GM21381 (cell line): ENCODE measurements at regions not wholly inside any gene's neighbourhood (a gene's known extent, or its start where the extent isn't known, plus 50 kb on each side); places are given as distances from the start of the nearest gene placed in this dataset.

Source experiments
- ATAC-seq: cut with Tn5 transposase; IDR thresholded peaks from one replicate; pipeline ENCODE4 v1.9.1; 2021; ENCODE audit warnings: mild to moderate bottlenecking, moderate library complexity; ENCODE audit not compliant: unreplicated experiment

DNA sequence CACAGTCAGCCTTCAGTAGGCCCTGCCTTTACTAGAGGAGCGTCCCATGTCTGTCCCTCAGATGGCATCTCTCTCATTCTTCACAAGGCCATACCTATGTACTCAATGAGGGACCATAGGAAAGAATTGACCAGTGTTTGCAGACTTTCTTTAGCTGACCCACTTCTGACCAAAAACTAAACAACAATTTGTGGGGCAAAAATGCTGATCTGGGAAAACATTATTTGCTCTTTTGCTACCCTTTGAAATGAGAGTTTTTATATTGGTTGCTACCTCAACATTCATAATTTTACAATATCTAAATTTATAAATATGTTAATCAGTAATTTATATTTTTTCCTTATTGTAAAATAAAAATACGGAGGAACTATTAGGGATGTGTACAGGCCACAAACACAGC, 539.4 kb upstream of the GJE1 start:
- no peak for ATAC-seq

DNA sequence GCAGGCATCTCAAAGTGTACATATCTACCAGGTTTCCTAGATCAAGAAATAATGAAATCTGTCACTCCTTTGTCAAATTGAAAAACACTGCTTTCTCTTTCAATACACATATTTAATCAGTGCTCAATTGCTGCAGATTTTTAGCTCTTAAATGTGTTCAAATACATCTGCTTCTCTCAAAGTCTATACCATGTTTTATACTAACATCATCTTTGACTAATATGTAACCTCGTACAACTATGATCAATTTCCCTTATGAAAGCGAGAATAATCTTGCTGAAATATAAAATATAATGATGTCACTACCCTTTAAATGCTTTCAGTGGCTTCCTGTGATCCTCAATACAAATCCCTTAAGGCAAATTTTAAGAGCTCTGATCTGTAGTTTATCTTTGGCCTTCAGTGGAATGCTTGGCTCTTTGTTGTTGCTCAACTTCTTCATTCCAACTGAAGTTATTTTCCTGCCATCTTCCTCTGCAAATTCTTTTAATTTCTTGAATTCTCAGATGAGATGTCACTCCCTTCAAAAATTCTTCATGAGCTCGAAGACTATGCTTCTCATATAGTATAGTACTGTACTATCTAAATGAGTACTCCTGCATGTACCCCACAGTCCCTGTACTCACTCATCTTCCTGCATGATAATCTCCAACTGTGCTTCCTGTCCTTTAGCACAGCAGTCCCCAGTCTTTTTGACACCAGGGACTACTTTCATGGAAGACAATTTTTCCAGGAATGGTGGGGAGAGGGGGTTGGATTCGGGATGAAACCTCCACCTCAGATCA, 545.1 kb upstream of the GJE1 start:
- no peak for ATAC-seq

DNA sequence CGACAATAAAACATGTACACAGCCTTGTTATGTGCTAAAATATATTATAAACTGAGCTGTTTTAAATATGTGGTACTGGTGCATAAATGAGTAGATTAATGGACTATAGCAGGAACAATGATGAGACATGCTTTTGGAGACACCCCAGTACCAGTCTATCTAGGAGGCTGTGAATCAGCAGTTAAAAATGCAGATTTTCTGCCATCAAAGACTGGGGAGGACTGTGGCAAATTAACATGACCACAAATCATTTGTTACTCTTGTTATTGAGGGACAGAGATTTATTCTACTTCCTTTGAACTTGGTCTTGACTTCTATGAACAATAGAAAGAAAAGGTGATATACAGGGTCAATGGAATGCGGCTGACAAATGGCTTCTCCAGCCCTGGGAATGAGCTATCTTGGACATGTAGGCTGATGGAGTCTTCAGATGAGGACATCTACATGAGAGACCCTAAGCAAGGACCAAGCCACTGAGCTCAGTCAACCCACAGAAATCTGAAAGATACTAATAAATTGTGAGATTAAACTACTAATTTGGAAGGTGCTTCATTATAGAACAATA, 551.7 kb upstream of the GJE1 start:
- no peak for ATAC-seq

DNA sequence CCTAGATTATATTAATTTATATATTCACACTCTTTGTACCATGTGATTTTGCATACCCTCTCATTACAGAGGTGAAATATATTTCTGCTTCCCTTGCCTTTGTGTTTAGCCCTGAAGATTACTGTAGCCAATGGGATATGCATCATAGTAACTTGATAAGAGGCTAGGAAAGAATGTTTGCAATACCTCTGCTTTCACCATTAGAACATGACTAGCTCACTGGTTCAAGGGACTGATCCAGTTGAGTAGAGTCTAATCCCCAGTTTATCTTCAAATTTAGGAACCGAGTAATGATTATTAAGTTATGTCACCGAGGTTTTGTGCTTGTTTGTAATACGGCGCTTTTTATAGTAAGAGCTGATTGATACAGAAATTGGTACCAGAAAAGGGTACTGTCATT, 552.6 kb upstream of the GJE1 start:
- ATAC-seq = no peak

DNA sequence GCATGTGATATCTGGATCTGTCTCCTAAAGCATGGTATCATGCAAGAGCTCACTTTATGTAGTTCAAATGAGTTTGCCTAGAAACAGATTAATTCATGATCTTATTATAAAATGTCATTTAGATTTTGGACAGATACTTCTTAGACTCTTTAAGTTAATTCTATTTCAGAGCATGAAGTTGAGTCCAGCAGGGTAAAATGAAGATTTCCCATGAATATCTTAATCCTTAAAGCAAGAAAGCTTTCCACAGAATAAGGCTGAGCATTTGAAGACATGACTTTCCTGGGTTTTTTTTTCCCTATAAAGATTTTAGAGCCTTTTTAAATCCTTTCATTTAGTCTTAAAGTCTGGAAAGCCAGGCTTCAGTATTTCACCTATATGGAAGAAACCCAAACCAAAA, 556.0 kb upstream of the GJE1 start:
- no peak for ATAC-seq

DNA sequence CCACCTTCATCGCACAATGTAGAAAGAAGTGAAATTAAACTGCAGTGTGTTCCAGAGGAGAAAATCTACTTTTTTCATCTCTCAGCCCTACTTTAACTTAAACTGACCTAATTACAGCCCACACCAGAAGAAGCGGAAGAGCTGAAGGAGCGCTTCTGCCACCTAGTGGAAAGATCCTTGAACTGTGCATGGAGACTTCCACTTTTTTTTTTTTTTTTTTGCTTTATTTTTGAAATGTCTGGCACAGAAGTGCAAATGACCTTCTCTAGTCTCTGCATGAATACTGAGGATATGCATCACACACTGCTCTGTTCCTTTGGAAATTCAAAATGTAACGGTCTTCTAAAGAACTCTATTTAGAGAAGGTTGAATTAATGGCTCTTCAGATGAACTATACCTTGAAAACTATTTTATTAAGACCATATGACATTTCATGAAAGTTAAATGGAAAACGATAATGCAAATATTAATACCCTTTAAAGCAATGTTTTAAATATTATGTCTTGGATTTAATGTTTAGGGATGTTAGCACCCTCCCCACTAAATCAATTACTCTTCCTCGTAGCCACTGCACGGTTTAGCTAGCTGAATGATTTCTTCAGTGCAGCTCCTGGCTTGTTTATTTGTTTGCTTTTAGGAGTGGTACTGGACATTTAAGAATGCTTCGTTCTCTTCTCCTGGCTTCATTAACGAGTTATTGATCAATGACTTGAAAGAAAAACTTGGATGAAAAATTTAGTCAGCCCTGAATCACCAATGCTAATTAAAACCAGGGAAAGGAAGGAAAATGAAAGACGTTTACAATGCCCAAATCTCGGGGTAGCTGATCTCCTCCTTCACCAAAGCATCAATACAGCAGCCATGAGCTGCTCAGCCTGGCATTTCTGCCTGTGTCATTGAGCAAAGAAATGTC, 569.6 kb upstream of the GJE1 start:
- peak; percentile 84 for ATAC-seq

DNA sequence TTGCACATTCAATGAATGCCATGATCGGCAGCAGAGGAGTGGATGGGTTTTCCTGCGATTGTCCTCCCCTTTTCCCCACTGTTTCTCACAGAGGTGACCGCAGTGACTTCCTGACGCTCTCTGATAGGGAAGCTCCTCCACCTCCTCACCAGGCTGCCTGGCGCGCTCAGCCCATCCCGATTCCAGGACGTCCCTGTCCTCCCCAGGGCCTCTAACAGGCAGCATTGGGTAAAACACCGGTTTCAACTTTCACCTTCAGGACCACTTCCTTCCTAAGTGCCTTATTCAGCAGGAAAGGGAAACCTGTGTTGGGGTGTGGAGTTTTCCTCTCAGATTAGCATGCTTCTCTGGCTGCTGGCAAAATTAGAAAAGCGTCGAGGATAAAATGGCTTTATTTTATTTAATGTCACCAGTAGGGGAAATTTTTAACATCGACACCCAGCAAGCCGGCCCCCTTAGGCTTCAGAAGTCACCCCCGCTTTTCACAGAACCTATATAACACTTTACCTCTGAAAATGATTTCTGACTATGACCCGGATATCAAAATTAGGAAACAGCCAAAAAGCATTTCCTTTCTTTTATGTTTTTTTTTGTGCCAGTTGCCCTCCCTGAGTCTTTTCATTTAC, 570.4 kb upstream of the GJE1 start:
- peak; percentile 26 for ATAC-seq

DNA sequence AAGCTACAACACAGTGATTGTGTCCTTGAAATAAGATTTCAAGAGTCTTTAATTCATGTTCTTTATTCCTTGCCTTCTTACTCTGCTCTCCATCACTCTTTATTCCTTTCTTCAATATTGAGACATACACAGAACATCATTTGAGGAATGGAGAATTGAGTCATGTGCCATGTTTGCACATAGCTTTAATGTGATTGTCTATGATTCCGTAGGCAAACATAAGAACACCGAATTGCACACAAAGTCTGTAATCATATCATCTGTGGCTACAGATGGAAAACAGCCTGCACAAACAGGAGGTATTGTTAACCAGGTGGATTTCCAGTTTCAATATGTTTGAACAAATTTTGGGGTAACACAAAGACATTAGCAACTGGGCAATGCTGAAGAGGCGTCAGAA, 571.6 kb upstream of the GJE1 start:
- ATAC-seq = no peak

DNA sequence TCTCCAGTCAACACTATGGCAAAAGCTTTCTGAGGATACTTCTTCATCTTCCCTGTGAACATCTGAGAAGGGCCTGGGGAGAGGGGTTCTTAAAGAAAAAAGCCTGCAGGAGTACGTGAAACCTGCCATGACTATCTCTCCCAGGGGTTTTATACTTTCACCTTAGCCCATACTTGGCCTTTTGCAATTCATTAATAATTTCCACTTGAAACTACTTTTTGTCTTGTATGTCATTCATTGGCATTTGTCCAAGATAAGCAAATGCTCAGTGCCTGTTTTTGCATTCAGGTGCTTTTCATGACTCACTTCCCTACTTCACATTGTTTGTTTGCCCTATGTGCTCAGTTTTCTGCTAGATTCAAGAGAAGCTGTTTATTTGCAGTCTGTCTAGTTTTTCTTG, 580.3 kb upstream of the GJE1 start:
- peak; percentile 75 for ATAC-seq

DNA sequence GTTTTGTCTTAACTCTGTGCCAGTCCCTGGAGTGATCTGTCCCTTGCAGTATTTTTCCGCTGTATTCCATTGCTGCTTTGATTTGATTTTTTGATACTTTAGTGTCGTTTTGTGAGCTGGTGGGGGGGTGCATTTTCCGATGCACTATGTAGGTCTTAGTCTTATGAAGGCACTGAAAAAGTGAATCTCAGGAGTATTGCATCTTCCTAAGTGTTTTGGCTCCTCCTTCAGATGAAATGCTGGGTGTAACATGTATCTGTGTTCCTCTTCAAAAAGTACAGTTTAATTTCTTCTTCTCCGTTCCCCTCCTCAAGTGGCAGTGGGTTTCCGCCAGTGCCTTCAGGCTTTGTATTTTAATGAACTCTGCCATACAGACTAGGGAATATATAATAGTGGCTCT, 580.7 kb upstream of the GJE1 start:
- ATAC-seq = no peak

DNA sequence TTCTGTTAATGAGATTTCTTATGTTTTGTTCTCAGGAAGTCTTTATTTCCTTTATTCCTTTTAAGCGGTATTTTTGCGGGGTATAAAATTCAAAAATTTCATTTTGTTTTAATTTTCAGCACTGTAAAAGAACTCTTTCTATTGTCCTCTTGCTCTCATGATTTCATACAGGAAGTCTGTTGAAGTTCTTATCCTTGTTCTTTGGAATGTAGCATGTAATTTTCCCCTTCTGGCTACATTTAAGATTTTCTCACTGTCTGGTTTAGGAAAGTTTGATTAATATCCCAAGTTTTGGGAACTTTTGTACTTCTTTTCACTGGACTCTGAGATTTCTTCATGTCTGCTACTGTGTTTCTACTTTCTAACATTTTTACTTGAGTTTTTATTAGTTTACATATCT, 581.4 kb upstream of the GJE1 start:
- no peak for ATAC-seq

DNA sequence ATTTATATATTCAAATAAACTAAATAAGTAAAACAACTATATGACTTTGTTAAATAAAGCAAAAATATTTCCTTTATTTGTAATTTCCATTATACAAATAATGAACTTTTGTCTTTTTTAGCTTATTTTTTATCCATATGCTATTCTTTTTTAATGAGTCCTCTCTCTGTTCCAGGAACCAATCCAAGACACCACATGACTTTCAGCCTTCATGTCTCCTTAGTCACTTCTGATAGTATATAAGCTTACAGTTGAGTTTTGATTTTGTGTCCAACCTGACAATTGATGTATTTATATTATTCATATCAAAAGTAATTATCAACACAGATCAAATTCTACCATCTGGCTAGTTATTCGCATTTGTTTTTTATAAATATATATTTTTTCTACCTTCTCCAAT, 582.3 kb upstream of the GJE1 start:
- ATAC-seq = no peak

DNA sequence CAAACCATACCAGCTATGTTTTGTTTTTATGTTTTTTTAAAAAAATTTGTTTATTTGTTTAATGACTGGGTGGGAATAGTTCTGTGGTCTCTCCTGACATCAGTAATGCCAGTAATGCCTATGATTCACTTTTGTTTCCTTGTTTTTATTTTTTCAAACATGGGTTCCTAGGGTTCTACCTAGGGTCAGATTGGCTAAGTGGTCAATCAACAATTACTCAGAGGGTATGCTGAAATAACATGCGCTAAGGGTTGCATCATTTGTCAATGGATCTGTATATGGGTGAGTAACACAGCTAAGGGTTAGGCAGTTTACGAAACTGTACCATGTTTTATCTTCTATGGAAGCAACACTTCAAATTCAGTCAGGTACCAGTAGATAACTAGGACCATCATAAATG, 583.8 kb upstream of the GJE1 start:
- no peak for ATAC-seq

DNA sequence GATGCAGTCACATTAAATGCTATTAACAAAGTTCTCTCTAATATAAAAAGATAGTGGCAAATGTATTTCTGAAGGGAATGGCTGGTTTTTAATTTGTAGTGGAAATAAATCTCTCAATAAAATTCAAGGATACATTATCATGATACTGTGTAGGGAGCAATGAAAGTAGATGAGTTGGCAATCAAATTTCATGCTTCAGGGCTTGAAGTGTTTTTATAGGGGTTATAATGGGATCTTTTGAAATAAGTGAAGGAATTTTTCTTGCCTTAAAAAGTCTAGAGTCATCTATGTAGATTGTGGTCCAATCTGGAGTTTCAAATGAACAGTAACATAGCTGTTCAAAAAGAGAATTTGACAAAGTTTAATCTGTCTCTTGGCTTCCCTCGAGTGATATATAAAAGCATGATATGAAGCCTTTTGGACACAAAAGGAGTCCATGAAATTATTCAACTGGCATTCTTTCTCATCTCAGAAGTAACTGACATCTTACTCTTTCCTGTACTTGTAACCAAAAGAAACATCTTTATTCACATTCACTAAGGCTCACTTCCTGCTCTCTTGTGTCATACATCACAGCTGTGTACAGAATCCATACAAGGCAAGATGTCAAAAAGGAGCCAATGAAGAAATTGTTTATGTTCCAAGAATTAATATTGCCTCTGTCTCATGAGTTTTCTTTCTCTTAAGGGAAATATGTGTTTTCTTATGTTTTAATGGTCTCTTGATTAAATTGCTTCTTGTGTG, 591.0 kb upstream of the GJE1 start:
- ATAC-seq = peak; percentile 58

DNA sequence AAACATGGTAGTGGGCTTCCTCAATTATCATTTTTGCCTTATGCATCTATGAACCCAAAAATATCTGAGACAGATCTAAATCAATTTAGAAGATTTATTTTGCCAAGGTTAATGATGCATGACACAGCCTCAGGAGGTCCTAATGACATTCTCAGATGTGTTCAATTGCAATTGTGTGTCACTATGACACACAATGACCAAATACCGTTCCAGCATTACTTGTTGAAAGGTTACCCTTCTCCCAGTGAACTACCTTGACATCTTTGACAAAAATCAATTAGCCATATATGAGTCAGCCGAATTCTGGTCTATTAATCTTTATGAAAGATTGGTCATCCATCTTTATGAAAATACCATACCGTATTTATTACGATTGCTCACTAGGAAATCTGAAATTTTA, 592.5 kb upstream of the GJE1 start:
- no peak for ATAC-seq

DNA sequence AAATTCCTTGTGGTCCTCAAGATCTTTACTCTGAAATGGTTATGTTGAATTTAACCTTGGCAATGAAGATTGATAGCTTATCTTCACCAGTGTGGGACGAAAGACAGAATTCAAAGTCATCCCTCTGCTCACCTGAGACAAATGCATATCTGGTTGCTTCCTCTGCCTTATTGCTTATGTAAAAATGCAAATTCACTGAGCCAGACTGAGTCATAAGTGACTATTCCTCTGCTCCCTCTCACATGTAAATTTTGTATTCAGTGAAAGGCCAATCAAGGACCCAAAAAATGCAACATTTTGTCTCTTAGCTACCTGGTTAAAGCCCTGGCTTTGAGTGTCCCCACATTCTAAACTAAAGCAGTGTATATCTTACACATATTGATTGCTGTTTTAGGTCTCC, 593.1 kb upstream of the GJE1 start:
- ATAC-seq = no peak

DNA sequence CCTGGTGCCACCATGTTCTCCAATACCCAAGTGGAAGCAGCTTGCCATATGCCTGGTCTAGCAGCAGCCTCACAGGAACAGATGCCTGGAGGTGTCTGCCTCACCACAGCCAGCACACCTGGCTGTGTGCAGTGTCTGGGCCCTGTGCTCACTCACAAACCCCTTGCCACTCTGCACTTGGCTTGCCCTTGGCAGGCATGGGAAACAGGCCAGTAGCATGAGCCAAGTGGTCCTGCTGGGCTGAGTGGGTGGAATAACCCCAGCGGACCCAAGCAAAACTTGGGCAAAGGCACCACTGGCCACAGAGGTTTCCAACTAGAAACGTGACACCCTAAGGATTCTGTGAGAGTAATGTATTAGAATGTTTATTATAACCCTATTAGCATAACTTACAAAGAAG, 600.5 kb upstream of the GJE1 start:
- ATAC-seq = no peak

DNA sequence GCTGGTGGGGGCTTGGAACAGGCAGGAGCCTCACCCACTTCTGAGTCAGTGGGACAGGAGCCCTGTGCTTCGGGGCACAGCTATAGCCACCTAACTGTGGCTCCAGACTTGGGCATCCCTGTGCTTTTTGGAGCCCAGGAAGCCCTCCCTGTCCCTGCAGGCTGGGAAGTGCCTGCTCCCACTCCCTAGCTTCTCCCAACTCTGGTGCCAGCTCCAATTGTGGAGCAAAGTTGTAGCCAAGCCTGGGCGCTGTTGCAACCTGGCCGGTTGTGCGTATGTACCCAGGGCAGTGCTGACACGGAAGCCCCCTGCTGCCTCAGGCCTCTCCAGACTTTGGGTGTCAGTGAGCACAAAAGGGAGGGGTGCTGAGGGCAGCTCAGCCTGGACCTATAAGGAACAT, 601.7 kb upstream of the GJE1 start:
- ATAC-seq = no peak

DNA sequence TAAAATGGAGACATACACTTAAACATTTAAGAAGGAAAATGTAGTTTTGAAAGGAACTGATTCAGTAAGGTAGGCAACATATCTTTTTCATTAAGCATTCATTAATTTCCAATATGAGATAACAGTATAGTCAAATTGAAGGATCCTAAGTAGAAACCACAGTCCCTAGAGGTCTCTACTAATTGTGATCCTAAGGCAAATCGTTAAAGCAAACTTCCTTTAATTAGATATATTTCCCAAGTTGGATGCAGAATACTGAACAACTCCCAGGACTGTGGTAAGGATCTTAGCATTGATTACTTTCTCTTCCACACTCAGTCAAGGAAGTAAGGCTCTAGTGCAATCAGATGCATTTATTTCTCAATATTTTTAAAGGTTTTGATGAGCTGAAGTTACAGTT, 604.1 kb upstream of the GJE1 start:
- ATAC-seq = no peak

DNA sequence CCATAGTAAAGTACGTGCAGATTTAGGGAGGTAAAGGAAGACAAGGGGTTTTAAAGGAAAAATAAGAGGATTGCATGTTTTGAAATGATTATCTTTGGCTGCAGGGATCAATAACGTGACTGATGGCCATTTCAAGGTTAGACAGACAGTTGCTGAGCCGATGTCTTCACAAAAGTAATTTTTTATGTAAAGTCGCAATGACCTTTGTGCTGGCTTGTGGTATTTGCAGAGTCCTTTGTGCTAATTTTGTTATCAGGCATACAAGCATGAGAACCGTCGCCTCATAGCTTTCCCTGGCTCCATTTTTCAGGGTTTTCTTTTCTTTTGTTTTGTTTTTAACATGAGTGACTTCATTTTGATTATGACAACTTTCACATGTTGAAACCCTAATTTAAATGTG, 605.7 kb upstream of the GJE1 start:
- no peak for ATAC-seq

DNA sequence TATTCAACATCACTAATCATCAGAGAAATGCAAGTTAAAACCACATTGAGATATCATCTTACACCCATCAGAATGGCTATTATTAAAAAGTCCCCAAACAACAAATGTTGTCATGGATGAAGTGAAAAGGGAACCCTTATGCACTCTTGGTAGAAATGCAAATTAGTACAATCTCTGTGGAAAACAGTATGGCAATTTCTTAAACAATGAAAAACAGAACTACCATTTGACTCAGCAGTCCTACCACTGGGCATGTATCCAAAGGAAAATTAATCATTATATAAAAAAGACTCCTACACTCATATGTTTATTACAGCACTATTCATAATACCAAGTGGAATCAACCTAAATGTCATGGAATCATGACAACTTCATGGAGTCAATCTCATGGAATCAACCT, 611.3 kb upstream of the GJE1 start:
- no peak for ATAC-seq
